ENCODE measurements at regions not wholly inside any gene's neighbourhood (a gene's known extent, or its start where the extent isn't known, plus 50 kb on each side); places are given as distances from the start of the nearest gene placed in this dataset.
A peak's percentile ranks its signal among the peaks of the same experiment; 100 is the strongest.
"Not testable (repeated sequence)": the region's sequence is repeated elsewhere in the genome, so short reads cannot be mapped to it uniquely, and the experiment has no call there.

DNA sequence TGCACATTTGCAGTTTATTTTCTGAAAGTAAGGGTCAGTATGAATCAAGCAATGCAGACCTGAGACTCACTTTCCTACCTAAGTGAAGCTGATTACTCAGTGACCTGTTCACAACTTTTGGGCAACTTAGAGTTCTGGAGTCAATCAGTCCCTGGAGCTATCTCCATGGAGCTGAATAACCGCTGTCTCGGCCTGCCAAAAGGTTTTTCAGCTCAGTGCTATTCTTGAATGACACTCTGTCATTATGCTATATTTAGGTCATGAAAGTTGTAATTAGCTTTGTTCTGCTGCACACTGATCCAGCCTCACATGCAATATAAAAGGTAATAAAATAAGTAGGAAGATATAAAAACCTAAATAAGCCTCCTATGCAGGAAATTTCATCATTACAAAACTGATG lies 356.0 kb downstream of the BMP2 start:
- intact Hi-C loops (cut with DNase I) = loop anchor here (10.0 kb wide), 1 partner anchor 131 kb away; no protein-coding TSS in a partner anchor
- DNase-seq (ENCODE audit: missing footprints) (no peak), ATAC-seq (peak; percentile 94)

DNA sequence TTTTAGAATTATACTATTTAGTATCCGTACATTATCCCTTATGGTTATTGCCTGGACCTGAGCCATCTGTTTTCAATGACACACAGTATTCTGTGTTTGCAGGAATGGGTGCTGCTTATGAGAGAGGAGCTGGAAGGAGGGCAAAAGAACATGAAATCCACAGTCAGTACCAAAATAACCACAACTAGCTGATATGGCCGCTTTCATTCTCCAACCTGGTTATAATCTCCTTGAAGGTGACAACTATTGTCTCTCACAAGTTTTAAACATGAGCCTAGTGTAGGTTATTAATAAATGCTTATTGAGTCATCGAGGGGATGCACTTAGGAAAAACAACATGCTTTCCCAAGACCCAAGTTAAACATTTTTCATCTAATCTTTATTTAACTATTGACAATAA lies 356.6 kb downstream of the BMP2 start:
- peak; percentile 75 for ATAC-seq
- intact Hi-C loops (cut with DNase I) = loop anchor here (10.0 kb wide), 1 partner anchor 131 kb away; no protein-coding TSS in a partner anchor

DNA sequence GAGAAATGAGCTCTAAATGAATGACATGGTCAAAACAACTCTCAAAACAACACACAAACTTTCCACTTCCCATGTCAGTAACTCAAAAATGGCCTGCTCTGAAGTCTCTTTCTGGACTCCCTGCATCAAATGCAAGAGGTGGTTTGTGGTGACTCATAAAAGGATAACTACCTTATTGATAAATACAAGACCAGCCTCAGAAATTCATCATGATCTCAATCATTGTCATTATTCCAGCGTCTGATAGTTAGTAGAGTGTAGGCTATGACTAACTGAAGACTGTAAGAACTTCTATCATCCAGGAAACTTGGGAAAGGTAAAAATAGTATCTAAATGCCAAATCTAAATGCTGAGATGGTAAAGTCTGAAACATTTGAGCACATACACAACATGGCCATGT lies 369.4 kb downstream of the BMP2 start:
- DNase-seq (ENCODE audit: missing footprints) = no peak
- intact Hi-C loops (cut with DNase I) = no loop called here
- no peak for ATAC-seq

More for the DNA sequence above, 356.6 kb downstream of the BMP2 start:
- no peak for DNase-seq (ENCODE audit: missing footprints)

DNA sequence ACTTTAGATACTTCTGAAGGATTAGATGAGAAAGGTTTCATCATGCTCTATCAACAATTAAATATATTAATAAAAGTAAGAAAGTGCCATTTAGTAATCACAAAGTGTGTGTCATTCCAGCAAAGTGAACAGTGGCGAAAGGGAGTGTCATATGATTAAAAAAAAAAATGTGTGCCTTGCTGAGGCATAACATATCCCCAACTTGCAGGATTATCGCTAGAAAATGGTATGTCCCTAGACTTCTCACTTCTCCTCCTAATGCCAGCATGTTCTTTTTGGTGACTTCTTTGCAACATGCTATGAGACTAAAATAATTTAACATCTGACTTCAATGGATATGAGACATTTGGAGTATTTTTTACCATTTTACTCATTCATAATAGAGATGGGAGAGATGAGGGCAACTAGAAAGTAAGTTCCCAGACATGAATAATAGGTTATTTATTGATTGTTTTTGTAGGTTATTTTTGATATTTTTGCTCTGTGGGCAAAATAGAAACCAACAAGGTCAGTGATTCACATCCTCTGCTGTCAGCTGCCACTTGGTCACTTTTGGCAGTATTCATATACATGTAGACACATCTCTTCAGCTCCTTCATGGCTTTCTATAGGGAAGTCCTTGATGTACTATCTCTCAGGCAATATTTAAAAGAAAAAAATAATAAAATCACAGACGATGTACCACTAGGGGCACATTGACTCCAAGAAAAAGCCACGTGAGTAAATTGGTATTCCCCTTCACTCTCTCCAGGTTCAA lies 370.1 kb downstream of the BMP2 start:
- DNase-seq (ENCODE audit: missing footprints) (no peak), ATAC-seq (no peak)
- intact Hi-C loops (cut with DNase I) = no loop called here

DNA sequence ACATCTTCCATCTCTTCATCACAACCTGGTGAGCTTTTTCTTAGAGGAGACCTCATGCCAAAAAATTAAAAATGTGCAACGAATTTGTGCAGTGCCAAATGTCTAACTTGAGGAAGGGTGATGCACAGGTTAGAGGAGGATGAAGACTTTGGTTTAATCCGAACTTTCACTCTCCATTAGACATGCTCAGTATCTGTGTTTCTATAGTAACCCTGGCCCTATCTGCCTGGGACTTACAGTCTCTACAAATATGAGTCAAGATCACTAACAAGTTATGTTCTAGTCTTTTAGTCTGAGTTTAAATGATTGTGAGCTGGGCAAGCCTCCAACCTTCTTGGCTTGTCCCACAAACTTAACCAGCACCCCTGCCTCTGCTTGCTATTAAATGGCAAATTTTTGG lies 377.0 kb downstream of the BMP2 start:
- ATAC-seq (no peak), DNase-seq (ENCODE audit: missing footprints) (no peak)
- intact Hi-C loops (cut with DNase I) = no loop called here

DNA sequence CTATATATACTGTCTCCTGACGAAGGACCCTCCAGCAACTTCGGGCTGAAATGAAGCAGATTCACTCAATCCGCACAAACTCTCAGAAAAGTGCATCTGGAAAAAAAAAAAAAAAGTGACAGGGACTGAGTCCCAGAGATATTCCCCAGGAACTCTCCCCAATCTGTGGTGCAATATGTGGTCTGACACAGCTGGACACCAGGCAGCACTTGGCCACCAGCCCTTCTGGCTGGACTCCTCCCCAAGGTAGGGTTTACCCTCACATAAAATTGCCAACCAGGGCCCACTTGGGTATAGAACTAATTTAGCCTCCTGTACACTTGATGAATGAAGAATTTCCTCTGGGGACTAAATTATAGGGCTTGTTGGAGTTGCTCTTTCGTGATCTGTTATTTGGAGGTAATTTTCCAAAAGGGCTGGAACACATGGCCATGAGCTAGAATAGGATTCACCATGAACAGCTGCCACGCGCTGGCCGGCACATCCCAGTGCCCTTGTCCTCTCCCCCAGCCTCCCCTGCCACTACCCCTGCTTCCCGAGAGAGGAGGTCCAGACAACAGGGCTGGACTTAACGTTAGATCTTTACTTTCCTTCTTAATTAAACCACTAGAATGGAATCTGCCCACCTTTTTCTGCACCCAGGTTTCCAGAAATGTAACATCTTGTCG lies 379.2 kb downstream of the BMP2 start:
- ATAC-seq (peak; percentile 82), DNase-seq (ENCODE audit: missing footprints) (peak; percentile 67)
- intact Hi-C loops (cut with DNase I) = no loop called here

DNA sequence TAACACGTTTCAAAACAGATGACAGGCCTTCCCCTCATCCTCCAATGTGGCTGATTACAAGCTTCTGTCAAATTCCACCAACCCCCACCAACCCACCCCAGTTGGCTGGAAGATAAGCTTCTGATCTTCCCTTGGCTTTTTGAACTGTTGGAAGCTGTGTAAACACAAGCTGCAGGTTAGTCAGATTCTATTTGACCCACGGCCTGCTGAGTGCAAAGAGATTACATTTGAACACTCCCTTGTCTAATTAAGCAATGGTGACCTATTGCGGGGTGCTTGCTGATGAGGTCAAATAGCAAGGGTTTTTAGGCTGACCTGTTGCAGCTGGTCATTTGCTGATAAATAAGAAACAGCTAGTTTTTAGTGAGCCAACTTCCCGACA lies 379.7 kb downstream of the BMP2 start:
- intact Hi-C loops (cut with DNase I) = no loop called here
- DNase-seq (ENCODE audit: missing footprints) = no peak
- peak; percentile 87 for ATAC-seq

DNA sequence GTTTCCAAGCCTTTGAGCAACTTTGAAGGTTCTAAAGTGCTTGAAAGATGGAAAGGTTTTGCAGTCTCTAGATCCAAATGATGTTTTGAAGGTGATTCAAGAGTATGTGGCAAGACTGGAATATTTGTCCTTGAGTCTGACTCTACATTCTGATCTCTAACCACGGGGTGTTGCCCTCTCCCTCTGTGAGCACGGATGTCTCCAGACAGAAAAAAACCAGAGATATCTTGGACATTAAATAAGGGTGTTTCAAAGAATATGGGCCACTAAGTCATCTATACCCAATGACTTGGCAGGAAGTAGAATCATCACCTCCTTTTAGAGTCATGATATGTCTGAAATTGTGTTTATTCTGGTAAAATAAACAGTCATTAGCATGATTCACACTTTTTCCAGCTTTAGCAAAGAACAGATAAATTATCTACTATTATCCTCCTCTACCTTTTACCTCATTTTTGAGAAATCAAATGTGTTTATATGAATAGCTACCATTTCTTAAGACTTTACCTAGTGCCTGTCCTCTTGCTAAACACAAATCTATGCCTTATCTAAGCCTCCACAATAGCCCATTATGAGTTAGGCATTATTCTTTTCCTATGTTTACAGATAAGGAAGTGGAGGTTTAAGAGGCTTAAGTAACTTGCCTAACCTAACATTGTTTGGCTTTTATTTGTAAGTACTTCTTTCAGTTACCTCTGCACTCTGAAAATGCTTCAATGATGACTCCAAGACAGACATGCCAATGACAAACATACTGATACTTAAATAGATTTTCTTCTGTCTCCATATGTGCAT lies 384.4 kb downstream of the BMP2 start:
- intact Hi-C loops (cut with DNase I) = no loop called here
- no peak for ATAC-seq
- no peak for DNase-seq (ENCODE audit: missing footprints)

DNA sequence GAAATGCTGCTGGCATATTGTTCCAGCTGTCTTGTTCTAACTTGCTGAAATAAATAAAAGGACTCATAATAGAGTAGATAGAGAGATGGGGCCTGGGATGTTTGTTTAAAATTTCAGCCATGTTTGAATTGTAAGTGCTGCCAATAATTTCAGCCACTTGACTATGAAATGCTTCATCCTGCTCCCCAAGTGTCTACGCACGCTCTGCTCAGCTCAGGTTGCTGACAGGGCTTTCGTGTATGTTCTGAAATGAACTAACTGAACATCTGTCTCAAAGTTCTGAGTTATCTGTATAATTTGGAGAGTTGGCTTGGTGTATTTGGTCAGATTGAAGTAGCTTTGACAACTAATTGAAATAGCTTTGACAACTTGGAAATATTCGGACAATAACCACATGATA lies 387.8 kb downstream of the BMP2 start:
- no peak for ATAC-seq
- DNase-seq (ENCODE audit: missing footprints) = no peak
- intact Hi-C loops (cut with DNase I) = no loop called here

DNA sequence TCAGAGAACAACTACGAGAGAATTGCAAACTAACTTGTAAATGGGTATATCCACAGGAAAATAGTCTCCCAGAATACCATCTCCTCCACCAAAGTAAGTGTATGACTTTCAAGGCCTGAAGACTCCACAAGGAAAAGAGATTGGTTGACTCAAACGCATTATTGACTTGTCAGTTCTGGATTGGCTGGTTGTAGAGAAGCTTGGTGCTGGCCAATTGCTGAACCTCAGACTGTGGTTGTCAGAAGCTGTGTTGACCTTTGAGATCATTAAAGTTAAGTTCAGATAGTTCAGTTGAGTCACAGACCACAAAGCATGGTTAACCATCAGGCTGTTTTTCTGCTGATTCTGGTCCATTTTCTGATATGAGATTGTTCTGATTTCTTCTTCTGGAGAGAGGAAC lies 388.3 kb downstream of the BMP2 start:
- ATAC-seq = no peak
- no peak for DNase-seq (ENCODE audit: missing footprints)
- intact Hi-C loops (cut with DNase I) = no loop called here

DNA sequence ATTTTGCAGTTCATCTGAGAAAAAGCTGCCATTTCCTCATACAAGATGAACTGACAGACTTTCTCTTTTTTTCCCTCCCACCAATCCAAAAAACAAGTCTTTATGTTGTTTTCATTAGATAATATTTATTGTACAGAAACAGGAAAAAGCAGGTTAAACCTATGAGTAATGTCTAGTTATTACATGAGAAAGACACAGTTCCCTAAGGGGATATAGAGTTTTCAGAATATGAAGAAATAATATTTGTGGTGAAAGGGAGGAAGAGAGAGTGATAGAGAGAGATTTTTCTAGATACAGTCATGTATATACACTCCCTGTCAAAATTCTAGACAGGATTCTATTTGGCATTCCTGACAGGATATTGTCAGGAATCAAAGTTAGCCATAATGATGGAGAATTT lies 392.4 kb downstream of the BMP2 start:
- intact Hi-C loops (cut with DNase I) = loop anchor here (5.0 kb wide), 1 partner anchor 48 kb away; no protein-coding TSS in a partner anchor
- ATAC-seq (no peak), DNase-seq (ENCODE audit: missing footprints) (no peak)

DNA sequence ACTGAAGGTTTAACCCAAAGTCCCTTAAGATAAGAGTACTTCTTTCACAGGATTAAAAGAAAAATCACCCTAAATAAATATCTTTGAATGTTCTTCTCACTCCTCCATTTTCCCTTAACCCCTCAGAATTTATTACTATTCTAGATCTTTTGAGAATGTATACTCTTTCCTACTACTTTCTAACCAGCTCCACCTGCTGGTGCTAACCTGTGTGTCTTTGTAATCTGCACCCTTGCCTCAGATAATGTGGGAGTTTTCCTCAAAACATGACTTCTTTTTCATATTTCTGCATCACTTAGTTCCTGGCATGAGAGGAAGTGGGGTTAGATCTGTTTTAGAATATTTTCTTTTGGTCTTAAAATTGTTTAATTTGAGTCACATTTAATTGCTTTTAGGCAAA lies 394.2 kb downstream of the BMP2 start:
- no peak for ATAC-seq
- intact Hi-C loops (cut with DNase I) = loop anchor here (5.0 kb wide), 1 partner anchor 49 kb away; no protein-coding TSS in a partner anchor
- no peak for DNase-seq (ENCODE audit: missing footprints)

DNA sequence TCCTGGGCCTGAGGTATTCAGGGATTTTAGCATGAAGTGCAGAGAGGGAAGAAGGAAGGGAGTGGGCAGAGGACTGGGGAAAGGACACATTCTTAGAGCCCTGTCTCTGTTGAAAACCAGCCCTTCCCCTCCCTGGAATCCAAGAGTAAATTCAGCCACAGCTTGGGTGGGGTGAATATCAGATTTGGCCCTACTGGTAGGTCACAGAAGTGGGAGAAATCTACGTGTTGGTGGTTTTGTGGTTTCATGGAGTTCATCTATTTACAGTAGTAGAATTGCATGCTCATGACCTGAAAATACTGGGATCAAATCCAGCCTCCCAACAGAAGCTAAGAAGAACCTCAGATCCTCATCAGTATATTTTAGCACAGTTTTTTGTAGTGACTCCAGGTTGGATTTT lies 404.4 kb downstream of the BMP2 start:
- no peak for ATAC-seq
- no peak for DNase-seq (ENCODE audit: missing footprints)
- intact Hi-C loops (cut with DNase I) = loop anchor here (5.0 kb wide), 1 partner anchor 115 kb away; no protein-coding TSS in a partner anchor

DNA sequence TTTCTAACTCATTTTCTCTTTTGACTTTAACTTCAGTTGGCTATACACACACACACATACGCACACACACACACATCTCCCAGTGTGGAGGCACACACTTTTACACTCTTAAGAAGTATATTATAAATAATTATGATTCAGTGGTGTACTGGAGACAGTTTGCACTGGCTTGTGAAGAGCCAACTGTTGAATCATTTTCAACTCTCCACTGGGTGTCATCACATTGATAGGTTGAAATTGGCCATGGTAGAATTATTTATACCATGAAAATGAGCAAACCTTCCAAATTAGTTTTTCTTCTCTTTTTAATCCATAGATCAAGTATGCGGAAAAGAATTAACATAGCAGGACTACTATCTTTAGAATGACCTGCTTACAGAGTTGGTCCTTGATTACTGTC lies 407.1 kb downstream of the BMP2 start:
- no peak for DNase-seq (ENCODE audit: missing footprints)
- intact Hi-C loops (cut with DNase I) = loop anchor here (5.0 kb wide), 1 partner anchor 113 kb away; no protein-coding TSS in a partner anchor

DNA sequence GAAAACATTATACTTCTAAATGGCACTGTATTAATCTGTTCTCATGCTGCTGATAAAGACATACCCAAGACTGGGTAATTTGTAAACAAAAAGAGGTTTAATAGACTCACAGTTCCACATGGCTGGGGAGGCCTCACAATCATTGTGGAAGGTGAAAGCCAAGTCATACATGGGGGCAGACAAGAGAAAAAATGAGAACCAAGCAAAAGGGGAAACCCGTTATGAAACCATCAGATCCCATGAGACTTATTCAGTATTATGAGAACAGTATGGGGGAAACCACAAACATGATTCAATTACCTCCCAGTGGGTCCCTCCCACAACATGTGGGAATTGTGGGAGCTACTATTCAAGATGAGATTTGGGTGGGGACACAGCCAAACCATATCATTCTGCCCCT lies 408.3 kb downstream of the BMP2 start:
- intact Hi-C loops (cut with DNase I); ATAC-seq; DNase-seq (ENCODE audit: missing footprints): not testable (repeated sequence)

More for the DNA sequence above, 407.1 kb downstream of the BMP2 start:
- no peak for ATAC-seq

DNA sequence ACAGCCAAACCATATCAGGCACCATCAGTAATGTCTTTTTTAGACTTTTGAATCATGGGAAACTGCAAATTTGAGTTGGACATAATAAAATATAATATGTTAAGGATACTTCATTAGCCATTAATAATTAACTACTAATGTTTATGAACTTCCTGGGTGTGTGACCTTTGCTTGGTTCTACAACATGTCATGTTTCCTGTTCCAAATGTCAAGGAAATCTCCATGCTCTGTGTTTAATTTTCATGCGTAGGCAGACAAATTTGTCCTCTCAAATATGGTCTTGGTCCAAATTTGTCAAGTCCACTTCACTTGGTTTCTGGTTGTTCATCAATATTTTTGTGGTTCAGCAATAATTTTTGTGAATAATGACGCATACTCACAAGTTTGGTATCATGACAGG lies 410.5 kb downstream of the BMP2 start:
- DNase-seq (ENCODE audit: missing footprints) = no peak
- no peak for ATAC-seq
- intact Hi-C loops (cut with DNase I) = no loop called here

DNA sequence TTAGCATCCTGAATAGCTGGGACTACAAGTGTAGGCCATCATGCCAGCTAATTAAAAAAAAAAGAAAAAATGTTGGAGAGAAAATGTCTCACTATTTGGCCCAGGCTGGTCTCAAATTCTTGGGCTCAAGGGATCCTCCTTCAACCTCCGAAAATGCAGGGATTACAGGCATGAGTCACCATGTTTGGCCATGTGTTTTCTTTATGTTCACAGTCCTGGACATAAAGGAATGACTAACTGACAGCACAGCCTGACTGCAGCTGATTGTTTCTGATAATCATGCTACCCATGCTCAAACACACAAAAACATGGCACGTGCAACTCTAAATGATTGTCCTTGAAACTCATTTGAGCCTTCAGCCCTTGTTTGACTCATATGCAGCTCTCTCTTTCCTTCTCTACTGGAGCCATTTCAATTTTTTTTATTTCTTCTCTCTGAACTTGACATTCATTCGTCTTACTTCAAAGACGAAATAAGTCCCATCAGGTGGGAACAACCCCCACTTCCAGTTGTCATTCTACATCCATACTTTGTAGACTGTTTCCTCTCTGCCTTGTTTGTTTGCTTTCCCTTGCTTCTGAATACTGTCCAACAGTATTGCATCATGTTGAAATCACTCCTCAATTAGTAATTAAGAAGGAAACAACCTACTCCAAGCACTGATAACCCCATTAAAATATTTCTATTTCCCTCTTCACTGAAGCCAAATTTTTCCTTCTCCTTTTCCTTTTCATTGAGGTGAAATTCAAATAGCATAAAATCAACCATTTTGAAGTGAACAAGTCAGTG lies 413.0 kb downstream of the BMP2 start:
- ATAC-seq = no peak
- intact Hi-C loops (cut with DNase I) = no loop called here
- no peak for DNase-seq (ENCODE audit: missing footprints)

DNA sequence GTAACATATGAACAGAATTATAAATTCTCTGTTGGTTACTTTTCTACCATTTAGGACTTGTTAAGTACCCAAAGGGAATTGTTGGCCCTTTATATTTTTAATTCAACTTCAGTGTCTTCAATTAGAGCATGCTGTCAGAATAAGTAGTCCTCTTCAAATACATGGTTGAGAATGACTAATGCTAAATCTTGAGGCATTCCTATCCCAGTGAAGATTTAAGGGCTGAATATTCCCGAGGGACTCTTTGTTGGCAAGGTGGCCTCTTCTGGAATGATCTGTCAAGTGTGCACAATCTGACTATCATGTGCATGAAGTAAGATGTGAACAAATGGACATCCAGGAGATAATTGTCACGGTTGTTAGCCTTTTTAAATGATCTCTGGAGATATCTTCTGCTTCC lies 421.7 kb downstream of the BMP2 start:
- DNase-seq (ENCODE audit: missing footprints) (no peak), ATAC-seq (no peak)
- intact Hi-C loops (cut with DNase I) = no loop called here

DNA sequence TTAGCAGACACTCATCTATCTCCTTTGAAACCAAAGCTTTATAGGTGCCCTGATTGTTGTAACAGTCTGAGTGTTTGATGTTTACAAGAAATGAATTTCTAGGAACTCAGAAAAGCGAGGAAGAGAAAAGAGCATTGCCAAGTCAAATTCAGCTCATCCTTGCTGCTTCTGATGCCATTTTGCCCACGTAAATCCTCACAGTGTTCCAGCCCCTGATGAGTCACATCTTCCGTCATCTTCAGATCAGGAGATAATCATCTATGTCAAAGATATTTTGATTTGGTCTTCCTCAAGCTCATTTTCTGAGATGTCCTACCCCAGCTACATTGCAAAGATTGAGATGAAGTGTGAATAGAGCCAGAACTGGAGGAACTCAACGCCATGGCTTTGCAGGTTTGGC lies 426.2 kb downstream of the BMP2 start:
- ATAC-seq = no peak
- intact Hi-C loops (cut with DNase I) = no loop called here
- no peak for DNase-seq (ENCODE audit: missing footprints)
